DND-41 (cell line): ENCODE measurements at regions not wholly inside any gene's neighbourhood (a gene's known extent, or its start where the extent isn't known, plus 50 kb on each side); places are given as distances from the start of the nearest gene placed in this dataset.

Experiments
- EZH2 ChIP-seq: IDR thresholded peaks from 3 replicates; pipeline ENCODE4 v1.6.1; 2012; ENCODE audit warnings: borderline replicate concordance, low read depth, mild to moderate bottlenecking, moderate library complexity, low read length, inconsistent platforms; ENCODE audit not compliant: severe bottlenecking
- TF ChIP-seq, protein P1 (sequence below): IDR thresholded peaks from 2 replicates; pipeline ENCODE4 v1.5.1; 2012; ENCODE audit warnings: borderline replicate concordance, low read length, moderate library complexity, mild to moderate bottlenecking; ENCODE audit not compliant: poor library complexity, severe bottlenecking; ENCODE audit errors: extremely low read depth

DNA sequence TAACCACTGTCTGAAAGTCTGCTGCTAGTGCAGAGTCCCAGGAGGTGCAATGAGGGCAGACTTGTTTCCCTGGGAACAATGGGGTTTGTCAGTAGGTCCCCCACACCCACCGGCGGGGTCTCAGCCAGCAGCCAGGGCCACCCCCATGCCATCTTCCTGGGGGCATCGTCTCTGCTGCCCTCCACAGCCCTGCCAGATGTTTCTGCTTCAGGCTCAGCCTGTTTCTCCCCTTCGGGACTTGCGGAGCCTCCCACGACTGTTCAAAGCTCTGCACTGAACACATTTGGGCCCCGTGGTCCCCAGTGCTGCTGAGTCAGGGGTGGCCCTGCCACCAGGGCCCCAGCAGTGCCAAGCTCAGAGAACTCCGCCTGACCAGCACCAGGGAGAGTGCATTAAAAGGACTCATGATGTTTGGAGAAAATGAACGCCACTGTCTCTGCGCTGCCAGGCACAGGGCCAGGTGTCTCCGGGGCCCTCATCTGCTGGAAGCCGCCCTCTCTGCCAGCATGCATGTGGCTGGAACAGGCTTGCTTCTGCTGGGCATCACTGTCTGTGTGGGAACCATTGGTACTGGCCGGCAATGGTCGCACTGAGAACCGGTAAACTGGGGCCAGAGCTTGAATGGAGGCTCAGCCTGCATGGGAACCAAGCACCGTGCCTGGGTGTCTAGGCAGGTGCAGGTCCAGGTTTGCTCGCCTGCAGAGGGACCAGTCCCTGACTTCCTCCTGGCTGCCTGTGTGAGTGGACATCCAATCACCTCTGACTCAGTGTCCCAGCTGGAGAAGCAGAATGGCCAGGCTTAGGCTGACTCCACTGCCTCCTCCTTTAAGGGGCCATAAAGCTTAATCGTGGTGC is 345.1 kb downstream of the GLRX3 start:
- TF ChIP-seq, protein P1, sequence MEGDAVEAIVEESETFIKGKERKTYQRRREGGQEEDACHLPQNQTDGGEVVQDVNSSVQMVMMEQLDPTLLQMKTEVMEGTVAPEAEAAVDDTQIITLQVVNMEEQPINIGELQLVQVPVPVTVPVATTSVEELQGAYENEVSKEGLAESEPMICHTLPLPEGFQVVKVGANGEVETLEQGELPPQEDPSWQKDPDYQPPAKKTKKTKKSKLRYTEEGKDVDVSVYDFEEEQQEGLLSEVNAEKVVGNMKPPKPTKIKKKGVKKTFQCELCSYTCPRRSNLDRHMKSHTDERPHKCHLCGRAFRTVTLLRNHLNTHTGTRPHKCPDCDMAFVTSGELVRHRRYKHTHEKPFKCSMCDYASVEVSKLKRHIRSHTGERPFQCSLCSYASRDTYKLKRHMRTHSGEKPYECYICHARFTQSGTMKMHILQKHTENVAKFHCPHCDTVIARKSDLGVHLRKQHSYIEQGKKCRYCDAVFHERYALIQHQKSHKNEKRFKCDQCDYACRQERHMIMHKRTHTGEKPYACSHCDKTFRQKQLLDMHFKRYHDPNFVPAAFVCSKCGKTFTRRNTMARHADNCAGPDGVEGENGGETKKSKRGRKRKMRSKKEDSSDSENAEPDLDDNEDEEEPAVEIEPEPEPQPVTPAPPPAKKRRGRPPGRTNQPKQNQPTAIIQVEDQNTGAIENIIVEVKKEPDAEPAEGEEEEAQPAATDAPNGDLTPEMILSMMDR = no peak
- no peak for TF ChIP-seq EZH2
